Keratinocyte (primary cell): ENCODE measurements at regions not wholly inside any gene's neighbourhood (a gene's known extent, or its start where the extent isn't known, plus 50 kb on each side); places are given as distances from the start of the nearest gene placed in this dataset.

Experiments used
- DNase-seq: peaks from one replicate; pipeline ENCODE4 v3.0.0-alpha.2; 2011; ENCODE audit warnings: low read depth, missing footprints, low spot score
- FAIRE-seq: peaks from 2 replicates; lab custom pipeline; 2011; peaks lifted over from hg19 to GRCh38; lab: Jason Lieb, UNC
- H2AFZ ChIP-seq: 2 replicates; pipeline ENCODE4 v1.6.0; 2012; ENCODE audit warnings: low read length, control low read depth, inconsistent platforms; ENCODE audit not compliant: control insufficient read depth
- H3K27ac ChIP-seq: 2 replicates; pipeline ENCODE4 v1.5.1; 2011; ENCODE audit warnings: low read length; ENCODE audit not compliant: control insufficient read depth, insufficient read depth
- H3K27me3 ChIP-seq: 3 replicates; pipeline ENCODE4 v1.6.0; 2011; ENCODE audit warnings: low read length; ENCODE audit not compliant: control insufficient read depth, insufficient read depth; ENCODE audit errors: extremely low read depth
- H3K36me3 ChIP-seq, 2 experiments: 2 replicates in 1 of 2; 3 replicates in 1 of 2; pipeline ENCODE4 v1.5.1; 2011; ENCODE audit warnings: low read length in 2 of 2, mild to moderate bottlenecking in 1 of 2; ENCODE audit not compliant: control insufficient read depth in 2 of 2, insufficient read depth in 2 of 2; ENCODE audit errors: extremely low read depth in 1 of 2
- H3K4me1 ChIP-seq: 3 replicates; pipeline ENCODE4 v1.5.1; 2011; ENCODE audit warnings: low read length; ENCODE audit not compliant: control insufficient read depth, insufficient read depth; ENCODE audit errors: extremely low read depth
- H3K4me2 ChIP-seq: 3 replicates; pipeline ENCODE4 v1.6.0; 2011; ENCODE audit warnings: low read depth, low read length; ENCODE audit not compliant: control insufficient read depth, insufficient read depth; ENCODE audit errors: extremely low read depth
- H3K4me3 ChIP-seq, 3 experiments: fragments of 200-600 bp in 1 of 3; sonication (generic) in 1 of 3; 2 replicates in 2 of 3; 3 replicates in 1 of 3; pipeline ENCODE4 v1.5.1; 2011 to 2016; ENCODE audit warnings: low read length in 3 of 3, mild to moderate bottlenecking in 3 of 3, control low read depth in 2 of 3, inconsistent platforms in 1 of 3, low read depth in 1 of 3, mixed read lengths in 1 of 3, mixed run types in 1 of 3, moderate library complexity in 1 of 3; ENCODE audit not compliant: control insufficient read depth in 2 of 3, insufficient read depth in 2 of 3; ENCODE audit errors: extremely low read depth in 1 of 3
- H3K79me2 ChIP-seq: 2 replicates; pipeline ENCODE4 v1.6.0; 2012; ENCODE audit warnings: low read length; ENCODE audit not compliant: control insufficient read depth, insufficient read depth
- H3K9ac ChIP-seq: 3 replicates; pipeline ENCODE4 v1.6.0; 2011; ENCODE audit warnings: low read length; ENCODE audit not compliant: control insufficient read depth, insufficient read depth; ENCODE audit errors: extremely low read depth
- H3K9me1 ChIP-seq: 3 replicates; pipeline ENCODE4 v1.6.0; 2011; ENCODE audit warnings: low read length; ENCODE audit not compliant: control insufficient read depth, insufficient read depth; ENCODE audit errors: extremely low read depth
- H3K9me3 ChIP-seq: 2 replicates; pipeline ENCODE4 v1.5.1; 2012; ENCODE audit warnings: low read depth, low read length; ENCODE audit not compliant: control insufficient read depth
- H4K20me1 ChIP-seq: 3 replicates; pipeline ENCODE4 v1.6.0; 2011; ENCODE audit warnings: low read length; ENCODE audit not compliant: control insufficient read depth, insufficient read depth; ENCODE audit errors: extremely low read depth
- CTCF ChIP-seq, 3 experiments: IDR thresholded peaks in 1 of 3; conservative IDR thresholded peaks in 1 of 3; optimal IDR thresholded peaks in 1 of 3; 2 replicates in 2 of 3; 3 replicates in 1 of 3; pipeline versions ENCODE3 to v1.5.1; 2011; ENCODE audit warnings: low read length in 3 of 3, mild to moderate bottlenecking in 3 of 3, moderate library complexity in 2 of 3, control low read depth in 1 of 3, inconsistent platforms in 1 of 3; ENCODE audit not compliant: insufficient read depth in 2 of 3; ENCODE audit errors: extremely low read depth in 1 of 3
- EZH2 ChIP-seq: IDR thresholded peaks from one replicate; pipeline ENCODE4 v1.6.1; 2012; ENCODE audit warnings: inconsistent platforms, mild to moderate bottlenecking, low read length, moderate library complexity
- dilution Hi-C: fragments of 300-500 bp; cut with MboI; formaldehyde crosslinking; loops from one replicate; pipeline ENCODE4 v1.7.0; 2020; ENCODE audit warnings: low sequenced_read_pairs; ENCODE audit not compliant: extremely low pct_ligation_motif_present

GRCh38 chr14:65866448-65866847, 453.9 kb downstream of the FUT8 start:
- Histone ChIP-seq H3K4me3 (no peak overlapping the region), H3K27ac (no peak overlapping the region)

GRCh38 chr14:65866886-65867285, 454.4 kb downstream of the FUT8 start:
- FAIRE-seq = no peak
- dilution Hi-C loops = no loop called here

More at GRCh38 chr14:65866448-65866847, 453.9 kb downstream of the FUT8 start:
- no peaks in the 10 kb centered on the region for H3K79me2 ChIP-seq
- no peaks in the 10 kb centered on the region for H3K27me3 ChIP-seq
- H3K36me3 ChIP-seq = no peaks in the 10 kb centered on the region
- no peaks in the 10 kb centered on the region for H3K9me1 ChIP-seq
- TF ChIP-seq CTCF (optimal IDR thresholded peaks at IDR 0.05 in 1 of 3, IDR thresholded peaks at IDR 0.05 in 1 of 3, conservative IDR thresholded peaks at IDR 0.05 in 1 of 3; ENCODE audit: extremely low read depth in 1 of 3, insufficient read depth in 2 of 3, low read length in 3 of 3) (no peak), EZH2 (no peak)
- dilution Hi-C loops = no loop called here
- H3K9ac ChIP-seq = no peak overlapping the region
- no peaks in the 10 kb centered on the region for H3K4me1 ChIP-seq
- no peaks in the 10 kb centered on the region for H4K20me1 ChIP-seq
- FAIRE-seq (no peak), DNase-seq (no peak)
- no peaks in the 10 kb centered on the region for H3K9me3 ChIP-seq
- H2AFZ ChIP-seq = no peak overlapping the region
- H3K4me2 ChIP-seq = no peak overlapping the region

More at GRCh38 chr14:65866886-65867285, 454.4 kb downstream of the FUT8 start:
- Histone ChIP-seq H3K4me2 (no peak overlapping the region), H3K9me1 (no peaks in the 10 kb centered on the region), H3K4me1 (no peaks in the 10 kb centered on the region), H3K79me2 (no peaks in the 10 kb centered on the region), H2AFZ (no peak overlapping the region), H3K9me3 (no peaks in the 10 kb centered on the region), H4K20me1 (no peaks in the 10 kb centered on the region), H3K27me3 (no peaks in the 10 kb centered on the region), H3K4me3 (no peak overlapping the region), H3K27ac (no peak overlapping the region), H3K9ac (no peak overlapping the region), H3K36me3 (no peaks in the 10 kb centered on the region)
- TF ChIP-seq EZH2 = no peak
- no peak for TF ChIP-seq CTCF (optimal IDR thresholded peaks at IDR 0.05 in 1 of 3, IDR thresholded peaks at IDR 0.05 in 1 of 3, conservative IDR thresholded peaks at IDR 0.05 in 1 of 3; ENCODE audit: extremely low read depth in 1 of 3, insufficient read depth in 2 of 3, low read length in 3 of 3)
- DNase-seq = no peak
